ENCODE measurements at regions not wholly inside any gene's neighbourhood (a gene's known extent, or its start where the extent isn't known, plus 50 kb on each side); places are given as distances from the start of the nearest gene placed in this dataset.
"Not testable (repeated sequence)": the region's sequence is repeated elsewhere in the genome, so short reads cannot be mapped to it uniquely, and the experiment has no call there.

GRCh38 chr17:70520956-70521355 is 351.6 kb downstream of the KCNJ2 start:
- intact Hi-C loops (cut with micrococcal nuclease; ENCODE audit: unreplicated experiment) = no loop called here

GRCh38 chr17:70521821-70522256 is 352.5 kb downstream of the KCNJ2 start:
- H2AFZ ChIP-seq = no peak overlapping the region
- TF ChIP-seq EZH2 (IDR thresholded peaks at IDR 0.05; ENCODE audit: low read depth) (no peak), CTCF (conservative IDR thresholded peaks at IDR 0.05) (no peak)
- ChIA-PET POLR2A (ENCODE audit: unreplicated experiment) (no interaction called here), CTCF (no interaction called here)
- H3F3A ChIP-seq (ENCODE audit: insufficient read depth, low read depth) = no peaks in the 10 kb centered on the region
- no peak overlapping the region for H3K4me2 ChIP-seq
- H3K9me3 ChIP-seq (ENCODE audit: insufficient read depth, low read depth) = no peaks in the 10 kb centered on the region
- no TSS peak for BruUV-seq (replicated peaks)
- no peaks in the 10 kb centered on the region for H3K79me2 ChIP-seq (ENCODE audit: low read depth)
- no peaks in the 10 kb centered on the region for H3K27me3 ChIP-seq (ENCODE audit: insufficient read depth, low read depth)
- DNase-seq = no peak
- no peaks in the 10 kb centered on the region for H3K9me2 ChIP-seq (ENCODE audit: insufficient read depth)
- no peaks in the 10 kb centered on the region for H3K4me1 ChIP-seq (replicated peaks; ENCODE audit: insufficient read depth)
- no peak overlapping the region for H3K4me3 ChIP-seq
- intact Hi-C loops (cut with micrococcal nuclease; ENCODE audit: unreplicated experiment) = no loop called here
- H3K36me3 ChIP-seq (ENCODE audit: low read depth) = no peaks in the 10 kb centered on the region
- H4K20me1 ChIP-seq (ENCODE audit: insufficient read depth) = no peaks in the 10 kb centered on the region
- H3K27ac ChIP-seq = no peak overlapping the region

More at GRCh38 chr17:70520956-70521355, 351.6 kb downstream of the KCNJ2 start:
- Histone ChIP-seq H3K4me1 (replicated peaks; ENCODE audit: insufficient read depth) (no peaks in the 10 kb centered on the region), H3K9me3 (ENCODE audit: insufficient read depth, low read depth) (no peaks in the 10 kb centered on the region), H2AFZ (no peak overlapping the region), H4K20me1 (ENCODE audit: insufficient read depth) (no peaks in the 10 kb centered on the region), H3K4me3 (no peak overlapping the region), H3K27ac (no peak overlapping the region), H3K9me2 (ENCODE audit: insufficient read depth) (no peaks in the 10 kb centered on the region), H3K27me3 (ENCODE audit: insufficient read depth, low read depth) (no peaks in the 10 kb centered on the region), H3K36me3 (ENCODE audit: low read depth) (no peaks in the 10 kb centered on the region), H3K79me2 (ENCODE audit: low read depth) (no peaks in the 10 kb centered on the region), H3K4me2 (no peak overlapping the region), H3F3A (ENCODE audit: insufficient read depth, low read depth) (no peaks in the 10 kb centered on the region)
- no peak for DNase-seq
- ChIA-PET CTCF (no interaction called here), POLR2A (ENCODE audit: unreplicated experiment) (no interaction called here)
- no peak for TF ChIP-seq CTCF (conservative IDR thresholded peaks at IDR 0.05)
- no peak for TF ChIP-seq EZH2 (IDR thresholded peaks at IDR 0.05; ENCODE audit: low read depth)
- BruUV-seq (replicated peaks) = no TSS peak

GRCh38 chr17:70523426-70523825 is 354.1 kb downstream of the KCNJ2 start:
- Histone ChIP-seq H3K9me2 (ENCODE audit: insufficient read depth) (no peaks in the 10 kb centered on the region), H3K27ac (no peak overlapping the region), H3F3A (ENCODE audit: insufficient read depth, low read depth) (no peaks in the 10 kb centered on the region), H2AFZ (no peak overlapping the region), H3K27me3 (ENCODE audit: insufficient read depth, low read depth) (no peaks in the 10 kb centered on the region), H4K20me1 (ENCODE audit: insufficient read depth) (no peaks in the 10 kb centered on the region), H3K4me2 (no peak overlapping the region), H3K36me3 (ENCODE audit: low read depth) (no peaks in the 10 kb centered on the region), H3K4me3 (no peak overlapping the region), H3K4me1 (replicated peaks; ENCODE audit: insufficient read depth) (no peaks in the 10 kb centered on the region), H3K79me2 (ENCODE audit: low read depth) (no peaks in the 10 kb centered on the region), H3K9me3 (ENCODE audit: insufficient read depth, low read depth) (no peaks in the 10 kb centered on the region)
- TF ChIP-seq EZH2 (IDR thresholded peaks at IDR 0.05; ENCODE audit: low read depth) = no peak
- TF ChIP-seq CTCF (conservative IDR thresholded peaks at IDR 0.05) = no peak
- ChIA-PET CTCF (no interaction called here), POLR2A (ENCODE audit: unreplicated experiment) (no interaction called here)
- intact Hi-C loops (cut with micrococcal nuclease; ENCODE audit: unreplicated experiment) = no loop called here
- no peak for DNase-seq
- no TSS peak for BruUV-seq (replicated peaks)

- H2AFZ ChIP-seq; H4K20me1 ChIP-seq (ENCODE audit: insufficient read depth); H3K9me3 ChIP-seq (ENCODE audit: insufficient read depth, low read depth); CTCF ChIA-PET; DNase-seq; H3K4me1 ChIP-seq (replicated peaks; ENCODE audit: insufficient read depth); POLR2A ChIA-PET (ENCODE audit: unreplicated experiment); H3K4me3 ChIP-seq; H3K27me3 ChIP-seq (ENCODE audit: insufficient read depth, low read depth); H3K9me2 ChIP-seq (ENCODE audit: insufficient read depth); intact Hi-C loops (cut with micrococcal nuclease; ENCODE audit: unreplicated experiment); H3K79me2 ChIP-seq (ENCODE audit: low read depth); H3K36me3 ChIP-seq (ENCODE audit: low read depth); BruUV-seq (replicated peaks); H3K27ac ChIP-seq; H3F3A ChIP-seq (ENCODE audit: insufficient read depth, low read depth); H3K4me2 ChIP-seq: not testable (repeated sequence)
These were observed 355.7 kb downstream of the KCNJ2 start for GRCh38 chr17:70525035-70525434.

Measured in PC-9 (cell line).